Natural killer cell treated with Interleukin-12 subunit alpha and Interleukin-12 subunit beta and Interleukin-15 and Interleukin-18, amount 100 ng/mL, for 72 hours (primary cell): ENCODE measurements at regions not wholly inside any gene's neighbourhood (a gene's known extent, or its start where the extent isn't known, plus 50 kb on each side); places are given as distances from the start of the nearest gene placed in this dataset.

Source experiments
- ATAC-seq, 2 donors: fragments of 150-1000 bp; cut with Tn5 transposase in 1 of 2; sonication (Bioruptor Pico), chemical (Tn5 transposase) in 1 of 2; 2 replicates each; pipeline ENCODE4 v1.10.0; 2021
- DNase-seq: peaks from one replicate; pipeline ENCODE4 v3.0.0; 2022; ENCODE audit warnings: low spot score
- H3K27ac Mint-ChIP-seq, 2 donors: 1 replicate in 1 of 2; 2 replicates in 1 of 2; pipeline ENCODE4 v1.8.0; 2022; ENCODE audit warnings: mixed read lengths in 2 of 2, mild to moderate bottlenecking in 1 of 2, moderate library complexity in 1 of 2
- H3K27me3 Mint-ChIP-seq, 2 donors: 1 replicate in 1 of 2; 2 replicates in 1 of 2; pipeline ENCODE4 v1.8.0; 2022; ENCODE audit warnings: mixed read lengths in 2 of 2
- H3K36me3 Mint-ChIP-seq: one replicate; pipeline ENCODE4 v1.8.0; 2022; ENCODE audit warnings: mixed read lengths
- H3K4me1 Mint-ChIP-seq, 2 donors: 1 replicate in 1 of 2; 2 replicates in 1 of 2; pipeline ENCODE4 v1.8.0; 2022; ENCODE audit warnings: low read depth in 2 of 2, mixed read lengths in 2 of 2, mild to moderate bottlenecking in 1 of 2
- H3K4me3 Mint-ChIP-seq: one replicate; pipeline ENCODE4 v1.8.0; 2022; ENCODE audit warnings: mixed read lengths
- H3K9me3 Mint-ChIP-seq: 2 replicates; pipeline ENCODE4 v1.8.0; 2022; ENCODE audit warnings: mixed read lengths

- no peak for DNase-seq
- Mint-ChIP-seq H3K27ac (no peak overlapping the region), H3K9me3 (peaks cover 8% of the 10 kb centered on the region), H3K27me3 (no peaks in the 10 kb centered on the region), H3K4me1 (no peaks in the 10 kb centered on the region), H3K36me3 (no peaks in the 10 kb centered on the region), H3K4me3 (no peak overlapping the region)
- no peak for ATAC-seq
These were observed 726.7 kb downstream of the METTL15 start for GRCh38 chr11:28834877-28835276.

- Mint-ChIP-seq H3K4me1 (no peaks in the 10 kb centered on the region), H3K4me3 (no peak overlapping the region)
- DNase-seq: no peak
These were observed 725.5 kb downstream of the METTL15 start for GRCh38 chr11:28833670-28834069.

GRCh38 chr11:28833169-28833568 lies 725.0 kb downstream of the METTL15 start:
- no peaks in the 10 kb centered on the region for H3K4me1 Mint-ChIP-seq
- H3K27me3 Mint-ChIP-seq: no peaks in the 10 kb centered on the region
- no peak for ATAC-seq
- no peak for DNase-seq
- no peak overlapping the region for H3K4me3 Mint-ChIP-seq
- no peaks in the 10 kb centered on the region for H3K36me3 Mint-ChIP-seq
- no peak overlapping the region for H3K27ac Mint-ChIP-seq
- H3K9me3 Mint-ChIP-seq: peaks cover 8% of the 10 kb centered on the region

More at GRCh38 chr11:28833670-28834069, 725.5 kb downstream of the METTL15 start:
- Mint-ChIP-seq H3K27ac (no peak overlapping the region), H3K36me3 (no peaks in the 10 kb centered on the region), H3K9me3 (peaks cover 8% of the 10 kb centered on the region), H3K27me3 (no peaks in the 10 kb centered on the region)
- no peak for ATAC-seq

- DNase-seq (no peak), ATAC-seq (no peak)
- H3K27me3 Mint-ChIP-seq: no peaks in the 10 kb centered on the region
- H3K4me1 Mint-ChIP-seq: no peaks in the 10 kb centered on the region
- no peak overlapping the region for H3K27ac Mint-ChIP-seq
- H3K4me3 Mint-ChIP-seq: no peak overlapping the region
- peaks cover 9% of the 10 kb centered on the region for H3K9me3 Mint-ChIP-seq
- H3K36me3 Mint-ChIP-seq: no peaks in the 10 kb centered on the region
These were observed 718.6 kb downstream of the METTL15 start for GRCh38 chr11:28826807-28827206.

- Mint-ChIP-seq H3K27ac (no peak overlapping the region), H3K9me3 (peaks cover 19% of the 10 kb centered on the region), H3K36me3 (no peaks in the 10 kb centered on the region)
These were observed 714.4 kb downstream of the METTL15 start for GRCh38 chr11:28822576-28822975.

GRCh38 chr11:28820296-28820989 lies 712.3 kb downstream of the METTL15 start:
- Mint-ChIP-seq H3K4me1 (no peaks in the 10 kb centered on the region), H3K36me3 (no peaks in the 10 kb centered on the region), H3K9me3 (peaks cover 16% of the 10 kb centered on the region), H3K27me3 (no peaks in the 10 kb centered on the region), H3K4me3 (no peak overlapping the region), H3K27ac (no peak overlapping the region)
- no peak for ATAC-seq
- no peak for DNase-seq

More at GRCh38 chr11:28822576-28822975, 714.4 kb downstream of the METTL15 start:
- ATAC-seq (no peak), DNase-seq (no peak)
- Mint-ChIP-seq H3K4me3 (no peak overlapping the region), H3K4me1 (no peaks in the 10 kb centered on the region), H3K27me3 (no peaks in the 10 kb centered on the region)

- peaks cover 16% of the 10 kb centered on the region for H3K9me3 Mint-ChIP-seq
- no peaks in the 10 kb centered on the region for H3K4me1 Mint-ChIP-seq
- no peak overlapping the region for H3K4me3 Mint-ChIP-seq
- H3K27ac Mint-ChIP-seq: no peak overlapping the region
- ATAC-seq (no peak), DNase-seq (no peak)
- no peaks in the 10 kb centered on the region for H3K36me3 Mint-ChIP-seq
- no peaks in the 10 kb centered on the region for H3K27me3 Mint-ChIP-seq
These were observed 711.6 kb downstream of the METTL15 start for GRCh38 chr11:28819741-28820140.

- no peak for DNase-seq
- no peaks in the 10 kb centered on the region for H3K4me1 Mint-ChIP-seq
- no peaks in the 10 kb centered on the region for H3K36me3 Mint-ChIP-seq
- H3K27ac Mint-ChIP-seq: no peak overlapping the region
- no peak overlapping the region for H3K4me3 Mint-ChIP-seq
- peaks cover 15% of the 10 kb centered on the region for H3K9me3 Mint-ChIP-seq
- ATAC-seq: no peak
- H3K27me3 Mint-ChIP-seq: no peaks in the 10 kb centered on the region
These were observed 706.9 kb downstream of the METTL15 start for GRCh38 chr11:28815110-28815509.

GRCh38 chr11:28808771-28809170 lies 700.6 kb downstream of the METTL15 start:
- H3K4me3 Mint-ChIP-seq: no peak overlapping the region
- H3K27me3 Mint-ChIP-seq: no peaks in the 10 kb centered on the region
- H3K9me3 Mint-ChIP-seq: peaks cover 16% of the 10 kb centered on the region
- no peaks in the 10 kb centered on the region for H3K4me1 Mint-ChIP-seq
- H3K27ac Mint-ChIP-seq: no peak overlapping the region
- DNase-seq: no peak
- H3K36me3 Mint-ChIP-seq: no peaks in the 10 kb centered on the region
- ATAC-seq: no peak

GRCh38 chr11:28799316-28799715 lies 691.1 kb downstream of the METTL15 start:
- peaks cover 9% of the 10 kb centered on the region for H3K36me3 Mint-ChIP-seq
- H3K9me3 Mint-ChIP-seq: peaks cover 22% of the 10 kb centered on the region
- no peaks in the 10 kb centered on the region for H3K27me3 Mint-ChIP-seq
- H3K4me1 Mint-ChIP-seq: no peaks in the 10 kb centered on the region
- DNase-seq: no peak
- H3K4me3 Mint-ChIP-seq: no peak overlapping the region
- ATAC-seq: no peak
- H3K27ac Mint-ChIP-seq: no peak overlapping the region

GRCh38 chr11:28798286-28798685 lies 690.1 kb downstream of the METTL15 start:
- Mint-ChIP-seq H3K27me3 (no peaks in the 10 kb centered on the region), H3K4me3 (no peak overlapping the region), H3K36me3 (peaks cover 16% of the 10 kb centered on the region), H3K9me3 (peaks cover 25% of the 10 kb centered on the region), H3K4me1 (no peaks in the 10 kb centered on the region), H3K27ac (no peak overlapping the region)
- ATAC-seq: no peak
- DNase-seq: no peak

GRCh38 chr11:28797536-28797935 lies 689.3 kb downstream of the METTL15 start:
- DNase-seq (no peak), ATAC-seq (no peak)
- Mint-ChIP-seq H3K27me3 (no peaks in the 10 kb centered on the region), H3K4me1 (no peaks in the 10 kb centered on the region), H3K9me3 (peaks cover 19% of the 10 kb centered on the region), H3K4me3 (no peak overlapping the region), H3K27ac (no peak overlapping the region), H3K36me3 (peaks cover 16% of the 10 kb centered on the region)

GRCh38 chr11:28794405-28794804 lies 686.2 kb downstream of the METTL15 start:
- Mint-ChIP-seq H3K4me1 (no peaks in the 10 kb centered on the region), H3K36me3 (peaks cover 32% of the 10 kb centered on the region), H3K4me3 (no peak overlapping the region), H3K27me3 (no peaks in the 10 kb centered on the region), H3K27ac (no peak overlapping the region), H3K9me3 (peaks cover 33% of the 10 kb centered on the region)
- ATAC-seq (no peak), DNase-seq (no peak)

- Mint-ChIP-seq H3K9me3 (peaks cover 34% of the 10 kb centered on the region), H3K27me3 (no peaks in the 10 kb centered on the region), H3K4me1 (no peaks in the 10 kb centered on the region), H3K36me3 (peaks cover 29% of the 10 kb centered on the region), H3K4me3 (no peak overlapping the region), H3K27ac (no peak overlapping the region)
- DNase-seq: no peak
- no peak for ATAC-seq
These were observed 685.1 kb downstream of the METTL15 start for GRCh38 chr11:28793282-28793738.

GRCh38 chr11:28792856-28793255 lies 684.7 kb downstream of the METTL15 start:
- ATAC-seq: no peak

More at GRCh38 chr11:28792856-28793255, 684.7 kb downstream of the METTL15 start:
- H3K27me3 Mint-ChIP-seq: no peaks in the 10 kb centered on the region
- peaks cover 29% of the 10 kb centered on the region for H3K9me3 Mint-ChIP-seq
- no peak for DNase-seq
- H3K36me3 Mint-ChIP-seq: peaks cover 25% of the 10 kb centered on the region
- H3K27ac Mint-ChIP-seq: no peak overlapping the region
- H3K4me3 Mint-ChIP-seq: no peak overlapping the region
- H3K4me1 Mint-ChIP-seq: no peaks in the 10 kb centered on the region
